HPDE6-E6E7 (cell line): ENCODE measurements at regions not wholly inside any gene's neighbourhood (a gene's known extent, or its start where the extent isn't known, plus 50 kb on each side); places are given as distances from the start of the nearest gene placed in this dataset.

Experiments
- DNase-seq: peaks from one replicate; pipeline ENCODE4 v3.0.0; 2011; ENCODE audit warnings: missing footprints; ENCODE audit errors: extremely low spot score

DNA sequence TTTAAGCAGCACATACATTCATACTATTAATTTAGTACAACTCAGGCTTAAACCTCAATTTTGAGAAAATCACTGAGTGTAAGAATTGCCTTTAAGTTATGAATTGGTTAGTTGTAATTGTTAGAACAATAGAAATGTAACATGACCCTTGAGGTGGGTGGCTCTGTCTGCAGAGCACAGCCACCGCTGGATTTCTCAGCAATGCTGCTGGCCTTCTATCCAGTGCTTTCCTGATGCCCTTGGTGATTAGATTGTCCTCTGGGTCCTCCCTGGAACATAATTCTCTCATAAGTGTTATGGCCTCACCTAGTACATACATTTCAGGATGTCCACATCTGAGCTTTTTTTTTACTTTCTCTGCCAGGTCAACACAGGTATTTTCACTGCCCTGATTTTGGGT, 213.2 kb downstream of the SLC7A11 start:
- DNase-seq, result no peak

DNA sequence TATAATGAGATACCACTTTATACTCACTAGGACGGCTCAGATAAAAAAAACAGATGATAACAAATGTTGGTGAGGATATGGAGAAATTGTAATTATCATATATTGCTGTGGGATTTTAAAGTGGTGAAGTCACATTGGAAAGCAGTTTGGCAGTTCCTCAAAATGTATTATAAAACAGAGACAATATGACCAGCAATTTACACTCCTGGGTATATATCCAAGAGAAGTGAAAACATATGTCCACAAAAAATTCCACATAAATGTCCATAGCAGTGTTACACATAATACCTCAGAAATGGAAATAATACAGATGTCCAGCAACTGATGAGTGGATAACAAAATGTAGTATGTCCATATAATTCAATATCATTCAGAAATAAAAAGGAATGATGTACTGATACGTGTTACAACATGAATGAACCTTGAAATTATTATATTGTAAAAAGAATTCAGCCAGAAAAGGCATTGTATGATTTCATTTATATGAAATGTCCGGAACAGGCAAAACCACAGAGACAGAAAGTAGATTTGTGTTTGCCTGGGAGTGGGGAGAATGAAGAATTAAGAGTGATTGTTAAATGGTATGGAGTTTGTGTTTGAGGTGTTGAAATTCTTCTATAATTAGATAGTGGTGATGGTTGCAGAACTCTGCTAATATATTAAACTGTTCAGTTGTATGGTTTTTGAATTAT, 220.9 kb downstream of the SLC7A11 start:
- DNase-seq, result no peak

DNA sequence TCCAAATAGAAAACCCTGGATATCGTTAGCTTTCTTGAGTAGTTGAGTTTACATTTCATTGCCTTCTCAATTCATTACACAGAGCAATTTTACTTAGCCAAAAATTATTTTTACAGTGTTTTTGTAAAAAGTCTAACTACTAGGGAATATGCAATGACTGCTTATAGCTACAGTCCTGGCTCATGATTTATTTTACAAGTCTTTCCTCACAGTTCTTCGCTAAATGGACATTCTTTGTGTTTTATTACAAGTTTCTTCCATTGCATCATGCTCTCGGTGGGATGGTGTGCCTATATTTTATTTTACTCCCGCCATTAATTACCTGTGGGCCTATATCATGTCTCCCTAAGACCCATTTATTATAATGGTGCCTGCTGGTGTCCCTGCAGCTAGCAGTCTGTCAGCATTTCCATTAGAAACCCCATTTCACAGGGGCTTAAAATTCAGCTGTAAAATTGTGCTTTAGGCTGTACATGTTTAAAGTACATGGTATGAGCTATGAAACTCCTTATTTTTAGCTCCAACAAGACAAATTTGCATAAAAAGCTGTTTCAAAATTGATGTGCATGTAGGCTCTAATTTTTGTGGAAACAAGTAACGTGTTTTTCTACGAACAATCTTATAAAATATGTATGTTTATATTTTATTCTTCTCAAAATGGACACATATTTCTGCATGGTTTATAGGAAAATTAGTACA, 227.4 kb downstream of the SLC7A11 start:
- no peak for DNase-seq

DNA sequence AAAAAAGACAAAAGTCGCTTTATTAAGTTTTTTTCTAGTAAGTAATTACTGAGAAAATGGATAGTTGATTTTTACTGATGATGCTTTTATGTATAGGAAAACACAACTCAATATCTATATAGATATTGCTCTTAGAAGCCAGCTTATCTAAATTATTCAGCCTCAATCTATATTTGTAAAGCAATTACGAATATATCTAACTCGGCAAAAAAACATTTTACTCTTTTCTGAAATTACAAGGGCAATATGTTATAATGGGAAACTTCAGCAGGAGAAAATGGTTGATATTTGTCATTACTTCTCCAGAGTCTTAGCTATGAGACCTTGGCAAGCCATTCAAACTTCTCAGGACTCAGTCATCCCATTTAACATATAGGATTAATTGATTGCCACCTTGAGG, 228.5 kb downstream of the SLC7A11 start:
- no peak for DNase-seq

DNA sequence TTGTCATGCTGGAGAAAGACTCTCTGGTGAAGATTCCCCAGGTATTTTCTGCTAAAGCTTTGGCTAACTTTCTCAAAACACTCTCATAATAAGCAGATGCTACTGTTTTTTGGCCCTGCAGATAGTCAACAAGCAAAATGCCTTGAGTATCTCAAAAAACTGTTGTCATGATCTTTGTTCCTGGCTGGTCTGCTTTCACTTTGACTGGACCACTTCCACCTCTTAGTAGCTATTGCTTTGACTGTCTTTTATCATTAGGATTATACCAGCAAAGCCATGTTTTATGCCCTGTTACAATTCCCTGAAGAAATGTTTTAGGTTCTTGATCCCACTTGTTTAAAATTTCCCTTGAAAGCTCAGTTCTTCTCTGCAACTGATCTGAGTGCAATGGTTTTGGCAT, 231.5 kb downstream of the SLC7A11 start:
- DNase-seq, result no peak

DNA sequence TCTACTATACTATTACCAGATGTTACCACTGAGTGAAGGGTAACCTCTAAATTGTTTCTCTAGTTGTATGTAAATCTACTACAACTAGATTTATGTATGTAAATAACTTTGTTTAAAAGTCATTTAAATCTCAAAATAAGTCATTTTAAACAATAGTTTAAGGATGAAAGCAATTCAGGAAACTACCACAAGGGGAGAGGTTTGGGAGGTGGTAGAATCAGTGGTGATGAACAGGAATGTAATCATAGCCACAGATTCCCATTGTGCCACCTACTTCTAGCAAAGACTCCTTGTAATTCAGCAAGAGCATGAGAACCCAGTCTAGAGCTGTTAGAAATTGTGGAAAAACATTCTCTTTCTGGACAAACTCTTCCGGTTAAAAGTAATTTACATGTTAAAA, 234.6 kb downstream of the SLC7A11 start:
- DNase-seq, result no peak

DNA sequence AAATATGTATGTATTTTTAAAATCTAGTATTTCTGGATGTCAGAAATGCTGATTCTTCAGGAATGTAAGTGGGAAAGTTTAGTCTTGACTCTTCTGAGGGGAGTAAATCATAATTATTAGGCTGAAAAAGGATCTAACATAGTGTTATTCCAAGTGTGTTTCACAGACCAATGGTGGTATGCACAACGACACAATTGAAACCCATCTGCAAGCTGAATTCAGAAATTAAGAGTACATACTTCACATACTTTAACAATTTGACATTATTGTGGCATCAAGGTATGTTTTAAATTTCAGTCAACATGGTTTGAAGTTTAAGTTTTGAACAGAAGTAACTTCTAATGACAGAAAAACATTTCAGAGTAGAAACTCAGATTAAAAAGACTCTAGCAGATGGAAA, 236.7 kb downstream of the SLC7A11 start:
- no peak for DNase-seq

DNA sequence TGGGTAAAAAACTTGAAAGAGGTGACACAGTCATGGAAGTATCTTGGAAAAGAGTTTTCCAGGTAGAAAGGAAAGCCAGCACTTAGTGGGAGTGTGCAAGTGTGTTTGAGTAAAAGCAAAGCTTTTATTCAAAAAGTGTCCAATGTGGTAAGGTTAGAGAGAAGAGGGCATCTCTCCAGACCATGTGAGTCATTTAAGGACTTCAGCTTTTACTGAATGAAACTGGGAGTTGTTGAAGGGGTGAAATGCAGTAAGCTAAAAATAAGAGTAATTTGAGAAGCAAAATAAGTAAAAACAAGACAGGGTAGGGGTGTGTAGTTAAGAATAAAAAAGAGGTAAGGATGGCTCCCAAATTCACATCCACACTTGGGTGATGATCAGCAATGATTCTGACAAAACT, 238.9 kb downstream of the SLC7A11 start:
- no peak for DNase-seq

DNA sequence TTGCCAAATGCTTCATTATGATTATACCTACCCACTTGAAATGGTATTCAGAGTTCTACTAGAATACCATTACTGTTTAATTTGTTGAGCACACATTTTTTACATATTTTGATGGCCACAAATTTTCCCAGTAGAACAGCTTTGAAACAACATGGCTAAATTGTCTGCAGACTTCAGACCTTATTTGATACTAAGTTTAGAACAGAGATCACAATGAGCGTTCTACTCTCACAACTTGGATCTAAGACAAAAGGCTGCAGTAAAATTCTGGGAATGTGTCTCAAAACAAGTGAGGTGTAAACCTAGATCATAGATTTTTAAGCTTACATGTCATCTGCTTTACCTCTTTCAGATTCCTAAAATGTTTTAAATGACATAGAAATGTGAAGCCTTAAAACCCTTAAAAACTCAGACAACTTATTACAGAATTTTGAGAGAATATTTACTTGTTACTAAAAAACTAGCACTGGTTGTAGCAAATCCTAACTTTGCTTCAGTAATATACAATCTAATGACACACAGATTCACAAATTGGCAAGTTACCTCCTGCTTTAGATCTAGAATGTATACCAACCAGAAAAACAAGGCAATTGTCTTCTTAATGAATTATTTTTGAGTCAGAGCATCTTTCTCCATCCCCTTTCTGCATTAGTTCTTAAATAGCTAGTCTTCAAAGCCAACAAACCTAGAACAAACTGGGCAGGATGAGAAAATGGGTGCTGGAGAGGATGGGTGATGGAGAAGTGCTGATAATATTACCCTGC, 243.3 kb downstream of the SLC7A11 start:
- no peak for DNase-seq

DNA sequence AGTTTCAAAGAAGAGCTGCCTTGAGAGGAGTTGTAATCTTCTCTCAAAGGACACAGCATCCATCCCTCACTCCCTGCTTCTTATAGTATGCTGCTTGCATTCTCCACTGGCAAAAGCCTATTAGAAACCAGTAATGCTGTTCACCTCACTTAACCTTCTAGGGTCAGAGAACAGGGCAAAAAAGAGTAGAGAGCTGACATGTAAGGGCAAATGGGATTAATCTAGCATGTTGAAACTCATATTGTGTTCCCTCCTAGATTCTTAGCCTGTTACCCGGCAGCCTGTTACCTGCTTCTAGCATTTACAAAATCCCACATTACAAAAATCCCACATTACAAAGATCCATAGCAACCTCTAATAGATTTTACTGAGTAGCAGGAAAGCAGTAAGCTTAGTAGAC, 244.7 kb downstream of the SLC7A11 start:
- DNase-seq, result peak; percentile 11

DNA sequence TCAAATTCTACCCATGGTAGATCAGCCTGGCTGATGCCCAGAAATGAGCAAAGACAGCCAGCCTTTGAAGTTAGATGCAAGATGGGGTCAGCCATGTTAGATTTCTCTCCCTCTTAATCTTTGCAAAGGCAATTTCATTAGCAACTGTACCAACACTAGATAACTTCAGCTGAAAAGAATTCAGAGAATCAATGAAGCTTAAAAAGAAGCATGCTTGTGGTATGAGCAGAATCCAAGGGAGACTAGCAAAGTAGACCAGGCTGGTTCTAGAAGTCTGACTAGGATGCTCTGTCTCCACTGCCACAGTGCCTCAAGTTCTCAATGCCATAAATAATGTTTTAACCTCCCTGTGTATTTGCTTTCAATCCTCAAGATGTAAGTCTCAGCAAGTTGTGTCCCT, 247.3 kb downstream of the SLC7A11 start:
- DNase-seq, result no peak

DNA sequence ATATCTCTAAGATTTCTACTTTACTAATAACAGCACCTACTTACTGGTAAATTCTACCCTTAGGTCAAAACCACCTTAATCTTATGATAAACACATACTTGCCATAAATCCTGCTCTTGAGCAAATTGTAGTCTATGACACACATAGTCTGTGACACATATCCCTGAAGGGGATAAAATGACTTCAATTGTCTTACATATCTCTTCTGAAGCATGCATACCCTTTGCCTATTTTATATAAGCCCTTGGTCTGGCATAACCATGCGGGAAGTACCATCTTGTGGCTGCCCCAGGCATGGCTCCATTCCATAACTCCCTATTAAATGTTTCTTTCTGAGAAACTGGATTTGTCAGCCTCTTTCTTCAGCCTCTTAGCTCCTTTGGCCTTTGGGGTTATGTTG, 248.9 kb downstream of the SLC7A11 start:
- no peak for DNase-seq

DNA sequence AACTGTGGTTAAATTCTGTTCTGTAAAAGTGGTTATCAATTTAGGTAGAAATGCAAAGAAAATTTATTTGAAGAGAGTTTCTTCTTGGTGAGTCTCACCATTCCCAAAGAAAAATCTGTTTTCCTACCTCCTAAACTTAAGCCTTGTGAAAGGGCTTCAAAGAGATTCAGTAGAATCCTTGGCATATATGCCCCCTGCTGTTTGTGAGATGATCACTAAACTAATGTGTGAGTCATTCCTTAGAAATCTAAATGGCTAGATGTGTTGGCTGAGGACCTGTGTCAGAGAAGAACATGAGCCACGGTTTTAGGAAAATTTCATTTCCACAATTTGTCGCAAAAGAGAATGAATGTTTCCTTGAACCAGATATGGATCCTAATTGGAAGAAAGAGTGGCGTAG, 260.9 kb downstream of the SLC7A11 start:
- DNase-seq, result no peak

DNA sequence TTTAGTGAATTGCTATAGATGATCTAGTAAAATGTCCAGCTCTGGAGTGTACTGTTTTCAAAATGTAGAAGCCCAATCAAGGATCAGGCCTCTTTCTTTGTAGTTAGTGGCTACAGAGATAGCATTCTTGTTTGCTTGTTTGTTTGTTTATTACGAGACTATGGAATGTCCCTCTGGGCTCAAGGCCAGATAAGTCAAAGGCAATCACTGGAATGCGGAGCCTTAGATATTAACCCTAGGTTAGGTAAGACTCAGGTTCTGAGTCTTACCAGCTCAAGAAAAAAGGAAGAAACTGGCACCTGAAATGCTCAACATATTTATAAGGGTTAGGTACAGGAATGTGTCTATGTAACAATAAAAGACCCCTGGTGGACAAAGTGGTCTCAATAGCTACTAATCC, 261.5 kb downstream of the SLC7A11 start:
- DNase-seq, result no peak

DNA sequence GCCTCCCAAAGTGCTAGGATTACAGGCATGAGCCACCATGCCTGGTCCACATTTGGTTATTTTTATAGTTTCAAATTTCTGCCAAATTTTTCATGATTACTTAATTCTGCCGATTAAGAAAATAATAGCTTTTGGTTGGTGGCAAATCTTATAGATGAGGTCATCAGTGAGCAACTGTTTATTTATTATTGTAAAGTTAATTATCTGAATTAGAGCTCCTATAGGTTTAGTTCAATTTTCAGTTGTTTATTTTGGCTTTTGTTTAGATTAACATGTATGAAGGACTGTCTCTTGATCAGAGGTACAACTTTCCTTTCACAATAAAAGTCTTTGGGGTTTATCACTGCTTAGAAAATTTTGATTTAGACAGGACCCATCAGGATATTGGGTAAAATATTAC, 262.2 kb downstream of the SLC7A11 start:
- DNase-seq, result no peak

DNA sequence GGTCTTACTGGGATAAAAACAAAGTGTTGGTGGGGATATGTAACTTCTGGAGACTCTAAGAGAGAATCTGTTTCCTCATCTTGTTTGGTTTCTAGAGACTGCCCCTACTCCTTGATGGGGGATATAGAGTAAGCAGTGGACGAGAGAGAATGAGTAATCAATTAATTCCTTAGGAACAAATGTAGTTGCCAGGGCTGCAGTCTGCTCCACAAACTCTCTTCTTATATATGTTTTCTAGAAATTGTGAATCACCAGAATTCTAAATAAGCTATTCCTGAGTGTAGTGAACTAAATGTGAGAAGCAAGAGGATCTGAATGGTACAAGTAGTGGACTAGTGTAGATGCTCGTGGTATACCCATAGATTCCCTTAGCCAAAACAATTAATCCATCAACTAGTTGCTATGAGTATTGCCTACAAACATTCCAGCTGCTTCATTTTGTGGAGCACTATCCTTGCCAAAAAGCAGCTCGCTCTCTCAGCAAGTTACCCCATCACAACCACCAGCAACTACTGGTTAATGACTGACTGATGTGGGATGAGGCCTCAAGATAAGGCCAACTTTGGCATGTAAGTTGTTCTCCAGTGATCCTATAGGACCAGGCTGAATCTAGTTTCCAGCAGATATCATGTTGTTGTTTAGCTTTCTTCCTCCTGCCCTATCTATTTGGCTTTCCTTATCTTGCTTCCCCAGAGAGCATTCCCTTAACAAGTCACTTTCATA, 273.0 kb downstream of the SLC7A11 start:
- no peak for DNase-seq

DNA sequence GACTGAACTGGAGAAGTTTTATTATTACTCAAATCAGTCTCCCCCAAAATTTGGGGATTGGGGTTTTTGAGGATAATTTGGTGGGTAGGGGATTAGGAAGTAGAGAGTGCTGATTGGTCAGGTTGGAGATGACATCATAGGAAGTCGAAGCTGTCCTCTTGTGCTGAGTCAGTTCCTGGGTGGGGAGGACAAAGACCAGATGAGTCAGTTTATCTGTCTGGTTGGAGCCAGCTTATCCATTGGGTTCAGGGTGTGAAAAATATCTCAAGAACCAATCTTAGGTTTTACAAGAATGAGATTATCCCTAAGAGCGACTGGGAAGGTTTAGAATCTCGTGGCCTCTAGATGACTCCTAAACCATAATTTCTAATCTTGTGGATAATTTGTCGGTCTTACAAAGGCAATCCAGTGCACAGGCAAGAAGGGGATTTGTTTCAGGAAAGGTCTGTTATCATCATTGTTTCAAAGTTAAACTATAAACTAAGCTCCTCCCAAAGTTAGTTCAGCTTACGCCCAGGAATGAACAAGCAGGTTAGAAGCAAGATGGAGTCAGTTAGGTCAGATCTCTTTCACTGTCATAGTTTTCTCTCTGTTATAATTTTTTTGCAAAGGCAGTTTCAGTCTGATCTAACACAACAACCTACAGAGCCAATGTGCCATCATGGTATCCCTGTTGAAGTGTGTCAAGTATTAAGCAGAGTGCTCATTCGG, 274.5 kb downstream of the SLC7A11 start:
- DNase-seq, result no peak

DNA sequence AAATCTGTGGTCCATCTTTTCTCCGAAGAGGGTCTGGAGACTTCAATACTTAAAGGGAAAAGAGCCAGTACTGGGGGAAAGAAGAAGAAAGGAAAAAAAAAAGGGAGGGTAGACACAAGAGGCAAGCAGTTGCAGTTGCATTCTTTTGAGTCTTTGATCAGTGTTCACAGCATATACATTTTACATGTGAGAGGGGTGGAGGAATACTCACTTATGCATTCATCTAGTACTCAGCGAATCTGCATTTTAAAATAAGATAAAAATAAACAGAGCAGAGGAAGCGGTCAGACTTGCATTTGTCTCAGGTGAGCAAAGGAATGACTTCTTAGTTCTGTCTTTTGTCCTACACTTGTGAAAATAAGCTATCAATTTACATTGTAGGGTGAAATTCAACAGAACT, 275.6 kb downstream of the SLC7A11 start:
- no peak for DNase-seq

DNA sequence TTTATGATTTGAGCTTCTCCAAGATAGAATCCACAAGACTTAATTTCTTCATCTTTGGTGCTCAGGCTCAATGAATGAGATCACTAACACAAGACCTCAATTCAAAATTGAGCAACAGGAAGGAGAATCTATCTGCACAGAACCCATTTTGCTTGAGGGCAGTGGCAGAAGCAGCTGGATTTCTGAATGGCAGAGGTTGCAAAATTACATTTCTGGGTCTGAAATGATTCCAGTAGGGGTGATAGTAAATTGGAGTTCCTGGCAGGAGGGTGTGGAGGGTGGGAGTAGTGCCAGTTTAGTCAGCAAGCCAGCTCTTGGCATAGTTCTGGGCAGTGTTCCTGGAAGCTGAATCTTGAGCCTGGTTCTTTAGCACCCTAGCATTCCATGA, 281.1 kb downstream of the SLC7A11 start:
- peak; percentile 14 for DNase-seq

DNA sequence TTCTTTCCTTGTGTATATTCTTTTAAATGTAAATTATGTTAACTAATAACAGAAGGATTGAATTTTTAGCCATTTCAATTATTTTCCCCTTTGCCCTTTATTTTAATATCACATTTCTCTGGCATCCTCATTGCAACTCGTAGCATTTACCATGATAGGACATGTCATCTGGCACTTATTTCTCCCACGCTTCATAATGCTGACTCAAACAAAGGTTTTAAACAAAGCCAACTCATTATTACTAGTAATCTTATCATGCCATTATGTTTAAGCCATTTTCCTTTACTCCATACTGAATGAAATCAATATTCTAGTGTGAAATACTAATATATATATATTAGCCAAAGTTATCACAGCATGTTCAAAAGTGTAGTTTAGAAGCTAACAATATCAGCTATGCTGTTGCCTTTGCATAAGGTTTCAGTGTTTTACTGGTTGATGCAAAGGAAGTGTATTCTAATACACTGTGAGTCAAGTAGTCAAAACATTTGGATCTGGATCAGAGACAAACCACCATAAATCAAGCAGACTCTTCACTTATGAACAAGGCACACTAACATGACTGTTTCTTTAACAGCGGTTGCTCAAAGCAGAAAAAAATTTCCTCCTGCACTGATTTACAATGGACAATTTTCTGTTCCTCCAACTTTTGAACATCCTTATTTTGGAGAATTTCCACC, 281.6 kb downstream of the SLC7A11 start:
- no peak for DNase-seq

DNA sequence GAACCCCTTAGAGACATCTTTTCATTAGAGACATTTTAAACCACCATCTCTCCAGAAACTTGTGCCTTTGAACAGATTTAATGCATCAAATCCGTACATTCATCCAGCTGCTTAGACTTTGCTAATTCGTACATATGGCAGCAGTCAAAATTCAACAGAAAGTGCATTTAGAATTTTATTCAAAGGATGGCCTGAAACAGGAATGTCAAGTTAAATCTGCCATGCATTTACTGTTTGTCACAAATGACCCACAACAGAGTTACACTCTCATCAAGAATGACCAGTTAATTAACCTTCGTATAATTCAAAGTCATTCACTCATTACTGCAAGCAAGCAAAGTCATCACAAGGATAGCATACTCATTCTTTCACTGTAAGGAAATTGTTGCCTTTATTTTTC, 284.3 kb downstream of the SLC7A11 start:
- DNase-seq, result no peak
